ENCODE measurements at regions not wholly inside any gene's neighbourhood (a gene's known extent, or its start where the extent isn't known, plus 50 kb on each side); places are given as distances from the start of the nearest gene placed in this dataset.

- no peak for TF ChIP-seq POLR2A (IDR thresholded peaks at IDR 0.05)
- no peak for TF ChIP-seq CTCF (IDR thresholded peaks at IDR 0.05)
These were observed 144.8 kb upstream of the RGPD4 start for GRCh38 chr2:107681936-107682335.
